ENCODE measurements at regions not wholly inside any gene's neighbourhood (a gene's known extent, or its start where the extent isn't known, plus 50 kb on each side); places are given as distances from the start of the nearest gene placed in this dataset.

GRCh38 chr1:239655023-239655422, 268.7 kb downstream of the CHRM3 start:
- DNase-seq (ENCODE audit: low read depth in 1 of 2, low spot score in 1 of 2), result no peak
- Histone ChIP-seq H3K27ac (no peak overlapping the region), H3K36me3 (no peaks in the 10 kb centered on the region), H3K4me3 (no peak overlapping the region), H3K9me3 (ENCODE audit: low read depth) (no peaks in the 10 kb centered on the region), H3K27me3 (no peaks in the 10 kb centered on the region), H3K4me1 (ENCODE audit: low read depth) (no peaks in the 10 kb centered on the region)
- TF ChIP-seq, protein P1, sequence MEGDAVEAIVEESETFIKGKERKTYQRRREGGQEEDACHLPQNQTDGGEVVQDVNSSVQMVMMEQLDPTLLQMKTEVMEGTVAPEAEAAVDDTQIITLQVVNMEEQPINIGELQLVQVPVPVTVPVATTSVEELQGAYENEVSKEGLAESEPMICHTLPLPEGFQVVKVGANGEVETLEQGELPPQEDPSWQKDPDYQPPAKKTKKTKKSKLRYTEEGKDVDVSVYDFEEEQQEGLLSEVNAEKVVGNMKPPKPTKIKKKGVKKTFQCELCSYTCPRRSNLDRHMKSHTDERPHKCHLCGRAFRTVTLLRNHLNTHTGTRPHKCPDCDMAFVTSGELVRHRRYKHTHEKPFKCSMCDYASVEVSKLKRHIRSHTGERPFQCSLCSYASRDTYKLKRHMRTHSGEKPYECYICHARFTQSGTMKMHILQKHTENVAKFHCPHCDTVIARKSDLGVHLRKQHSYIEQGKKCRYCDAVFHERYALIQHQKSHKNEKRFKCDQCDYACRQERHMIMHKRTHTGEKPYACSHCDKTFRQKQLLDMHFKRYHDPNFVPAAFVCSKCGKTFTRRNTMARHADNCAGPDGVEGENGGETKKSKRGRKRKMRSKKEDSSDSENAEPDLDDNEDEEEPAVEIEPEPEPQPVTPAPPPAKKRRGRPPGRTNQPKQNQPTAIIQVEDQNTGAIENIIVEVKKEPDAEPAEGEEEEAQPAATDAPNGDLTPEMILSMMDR (IDR thresholded peaks at IDR 0.05; ENCODE audit: low read depth, low read length), result no peak

DNA sequence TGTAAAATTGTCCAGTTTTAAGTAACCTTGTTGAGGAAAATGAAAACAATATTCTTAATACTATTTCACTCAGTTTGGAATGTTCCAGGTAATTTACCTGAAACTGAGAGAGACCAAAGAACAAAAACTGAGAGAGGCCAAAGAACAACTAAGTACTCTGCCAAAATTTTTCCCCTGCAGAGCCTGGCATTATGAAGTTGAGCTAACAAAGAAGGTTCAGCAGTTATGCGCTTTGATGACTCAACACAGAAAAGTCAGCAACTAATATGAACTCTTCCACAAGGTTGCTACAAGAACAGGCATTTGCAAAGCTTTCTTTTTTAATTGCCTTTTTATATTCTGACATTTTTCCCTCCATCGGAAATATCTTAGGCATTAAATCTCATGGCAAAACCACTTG, 270.9 kb downstream of the CHRM3 start:
- no peak for DNase-seq (ENCODE audit: low read depth in 1 of 2, low spot score in 1 of 2)
- Histone ChIP-seq H3K36me3 (no peaks in the 10 kb centered on the region), H3K9me3 (ENCODE audit: low read depth) (no peaks in the 10 kb centered on the region), H3K27me3 (no peaks in the 10 kb centered on the region), H3K27ac (no peak overlapping the region), H3K4me1 (ENCODE audit: low read depth) (no peaks in the 10 kb centered on the region), H3K4me3 (no peak overlapping the region)
- TF ChIP-seq, protein P1 (IDR thresholded peaks at IDR 0.05; ENCODE audit: low read depth, low read length), result no peak

DNA sequence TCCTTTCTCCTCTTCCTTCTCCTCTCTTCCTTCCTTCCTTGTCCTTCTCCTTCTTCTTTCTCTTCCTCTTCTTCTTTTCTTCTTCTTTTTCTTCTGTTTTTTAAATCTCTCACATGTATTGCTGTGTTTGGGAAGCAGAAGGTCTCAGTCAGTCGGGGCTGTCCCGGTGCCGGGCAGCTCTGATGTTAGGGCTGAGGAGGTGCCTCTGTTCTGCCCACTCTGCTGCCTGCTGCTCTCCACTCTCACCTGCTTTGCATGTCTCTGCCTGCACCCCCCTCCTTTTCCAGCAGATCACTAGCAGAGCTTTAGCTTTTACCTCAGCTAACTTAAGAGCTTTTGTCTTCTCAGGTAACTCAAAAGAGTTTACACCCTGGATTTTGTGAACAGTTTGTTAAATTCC, 276.6 kb downstream of the CHRM3 start:
- H3K27ac ChIP-seq, result no peak overlapping the region
- TF ChIP-seq, protein P1 (IDR thresholded peaks at IDR 0.05; ENCODE audit: low read depth, low read length), result no peak
- H3K4me1 ChIP-seq (ENCODE audit: low read depth), result no peaks in the 10 kb centered on the region
- H3K36me3 ChIP-seq, result no peaks in the 10 kb centered on the region
- H3K4me3 ChIP-seq, result no peak overlapping the region
- no peaks in the 10 kb centered on the region for H3K9me3 ChIP-seq (ENCODE audit: low read depth)
- H3K27me3 ChIP-seq, result no peaks in the 10 kb centered on the region
- DNase-seq (ENCODE audit: low read depth in 1 of 2, low spot score in 1 of 2), result no peak

- TF ChIP-seq, protein P1 (IDR thresholded peaks at IDR 0.05; ENCODE audit: low read depth, low read length), result no peak
Measured at GRCh38 chr1:239672256-239672655, 285.9 kb downstream of the CHRM3 start.

DNA sequence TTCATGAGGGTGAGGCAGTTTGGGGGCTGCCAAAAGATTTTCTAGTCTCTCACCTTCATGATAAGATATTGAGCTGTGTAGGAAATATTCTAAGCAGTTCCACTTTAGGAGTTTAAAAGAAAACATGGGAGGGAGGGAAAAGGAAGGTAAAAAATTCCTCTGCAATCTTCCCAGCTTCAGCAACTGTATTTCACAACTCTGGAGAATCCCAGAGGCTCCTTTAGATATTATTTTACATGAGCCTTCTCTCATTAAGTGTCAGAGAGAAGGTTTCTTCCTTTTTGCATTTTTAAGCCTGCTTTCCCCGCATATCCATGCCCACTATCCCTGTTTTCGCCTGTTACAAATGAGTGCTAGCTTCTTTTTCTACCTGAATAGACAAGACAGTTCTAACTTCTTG, 289.4 kb downstream of the CHRM3 start:
- no peak for DNase-seq (ENCODE audit: low read depth in 1 of 2, low spot score in 1 of 2)
- TF ChIP-seq, protein P1 (IDR thresholded peaks at IDR 0.05; ENCODE audit: low read depth, low read length), result no peak
- Histone ChIP-seq H3K9me3 (ENCODE audit: low read depth) (no peaks in the 10 kb centered on the region), H3K27ac (no peak overlapping the region), H3K27me3 (no peaks in the 10 kb centered on the region), H3K4me1 (ENCODE audit: low read depth) (no peaks in the 10 kb centered on the region), H3K36me3 (no peaks in the 10 kb centered on the region), H3K4me3 (no peak overlapping the region)

More at GRCh38 chr1:239672256-239672655, 285.9 kb downstream of the CHRM3 start:
- Histone ChIP-seq H3K27ac (no peak overlapping the region), H3K27me3 (no peaks in the 10 kb centered on the region), H3K4me1 (ENCODE audit: low read depth) (no peaks in the 10 kb centered on the region), H3K36me3 (no peaks in the 10 kb centered on the region), H3K9me3 (ENCODE audit: low read depth) (no peaks in the 10 kb centered on the region), H3K4me3 (no peak overlapping the region)
- no peak for DNase-seq (ENCODE audit: low read depth in 1 of 2, low spot score in 1 of 2)

Data from cardiac muscle cell (in vitro differentiated cells and primary cell).